Endothelial cell of hepatic sinusoid (primary cell): ENCODE measurements at regions not wholly inside any gene's neighbourhood (a gene's known extent, or its start where the extent isn't known, plus 50 kb on each side); places are given as distances from the start of the nearest gene placed in this dataset.

Experiments
- in situ Hi-C: cut with HindIII; loops from 2 replicates; pipeline ENCODE4 v1.10.0; 2017; ENCODE audit warnings: low sequenced_read_pairs

DNA sequence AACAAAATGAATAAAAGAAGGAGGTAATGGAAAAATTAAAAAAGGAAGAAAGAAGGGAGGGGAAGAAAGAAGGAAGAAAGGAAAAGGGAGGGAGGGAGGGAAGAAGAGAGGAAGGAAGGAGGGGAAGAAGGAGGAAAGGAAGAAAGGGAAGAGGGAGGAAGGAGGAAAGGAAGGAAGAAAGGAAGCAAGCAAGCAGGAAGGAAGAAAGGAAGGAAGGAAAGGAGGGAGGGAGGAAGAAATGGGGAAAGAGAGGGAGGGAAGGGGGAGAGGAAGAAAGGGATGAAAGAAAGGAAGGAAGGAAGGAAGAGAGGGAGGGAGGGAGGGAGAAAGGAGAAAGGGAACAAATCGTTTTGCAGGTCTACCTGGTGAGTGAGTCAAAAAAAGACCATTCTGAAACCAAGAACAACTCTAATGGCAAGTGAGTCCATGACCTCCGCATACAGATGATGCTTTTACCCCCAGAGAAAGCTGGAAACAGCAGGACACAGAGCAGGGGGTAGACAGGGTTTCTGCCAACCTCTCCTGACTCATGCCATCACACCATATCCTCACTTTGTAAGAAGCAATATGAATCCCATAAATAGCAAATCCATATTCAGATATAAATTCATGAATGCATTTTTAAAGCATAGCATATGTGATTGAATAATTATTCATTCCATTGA is 1112.9 kb upstream of the AUTS2 start:
- in situ Hi-C loops = no loop called here

DNA sequence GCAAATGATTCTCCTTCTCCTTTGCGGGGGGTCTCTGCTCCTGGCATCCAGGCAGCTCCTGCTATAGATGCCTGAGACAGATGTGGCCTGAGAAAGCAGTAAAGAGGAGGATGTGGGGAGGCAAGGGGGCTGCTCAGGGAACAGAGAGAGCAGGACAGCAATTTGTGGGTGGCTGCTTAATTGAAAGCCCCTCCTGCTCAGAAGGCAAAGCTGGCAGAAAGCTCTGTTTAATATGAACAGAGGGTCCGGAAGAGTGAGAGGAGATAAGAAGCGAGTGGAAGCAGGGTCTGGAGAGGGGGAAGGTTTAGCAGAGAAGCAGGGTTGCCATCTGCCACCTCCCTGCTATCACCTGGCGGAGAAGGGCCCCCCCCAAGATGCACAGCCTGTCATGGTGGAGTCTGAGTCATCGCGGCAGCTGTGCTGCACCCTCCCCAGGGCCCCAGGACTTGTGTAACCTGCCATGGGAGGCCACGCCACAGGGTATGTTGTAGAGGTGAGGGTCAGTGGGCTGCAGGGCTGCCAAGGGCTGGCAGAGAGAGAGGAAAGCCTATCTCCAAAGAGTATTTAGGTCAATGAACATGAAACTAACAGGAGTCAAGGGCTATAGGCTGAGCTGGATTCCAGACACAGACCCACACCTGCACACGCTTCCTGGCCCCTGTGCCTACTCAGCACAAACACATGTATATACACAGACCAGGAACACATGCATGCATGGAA is 1109.8 kb upstream of the AUTS2 start:
- in situ Hi-C loops = no loop called here

DNA sequence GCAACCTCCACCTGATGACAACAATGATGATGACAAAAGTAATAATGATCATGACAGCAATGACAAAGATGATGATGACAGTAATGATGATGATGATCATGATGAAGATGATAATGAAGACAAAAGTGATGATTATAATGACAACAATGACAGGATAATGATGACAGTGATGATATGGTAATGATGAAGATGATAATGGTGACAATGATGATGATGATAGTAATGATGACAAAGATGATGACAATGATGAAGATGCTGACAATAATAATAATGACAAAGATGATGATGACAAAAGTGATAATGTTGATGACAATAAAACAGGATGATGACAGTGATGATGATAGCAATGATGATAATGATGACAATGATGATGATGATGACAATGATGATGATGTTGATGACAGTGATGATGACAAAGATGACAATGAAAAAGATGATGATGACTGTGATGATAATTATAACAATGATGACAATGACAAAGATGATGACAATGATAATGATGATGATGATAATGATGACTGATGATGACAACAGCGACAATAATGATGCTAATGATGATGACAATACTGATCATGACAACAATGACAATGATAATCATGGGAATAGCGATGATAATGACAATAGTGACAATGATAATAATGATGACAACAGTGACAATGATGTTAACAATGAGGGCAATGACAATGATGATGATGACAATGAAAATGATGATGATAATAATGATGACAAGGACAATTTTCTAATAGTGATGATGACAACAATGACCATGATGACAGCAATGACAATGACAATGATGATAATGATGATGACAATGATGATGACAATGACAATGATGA is 1106.5 kb upstream of the AUTS2 start:
- in situ Hi-C loops = no loop called here

DNA sequence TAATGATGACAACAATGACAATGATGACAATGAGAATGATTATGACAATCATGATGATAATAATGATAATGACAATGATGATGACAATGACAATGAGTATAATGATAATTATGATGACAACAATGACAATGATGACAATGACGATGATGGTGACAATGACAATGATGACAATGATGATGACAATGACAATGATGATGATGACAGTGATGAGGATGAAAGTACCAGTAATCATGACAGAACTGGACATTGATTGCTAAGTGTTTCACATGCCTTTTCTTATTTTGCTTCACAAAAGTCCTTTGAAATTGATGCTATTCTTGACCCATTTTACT is 1106.0 kb upstream of the AUTS2 start:
- in situ Hi-C loops = no loop called here

DNA sequence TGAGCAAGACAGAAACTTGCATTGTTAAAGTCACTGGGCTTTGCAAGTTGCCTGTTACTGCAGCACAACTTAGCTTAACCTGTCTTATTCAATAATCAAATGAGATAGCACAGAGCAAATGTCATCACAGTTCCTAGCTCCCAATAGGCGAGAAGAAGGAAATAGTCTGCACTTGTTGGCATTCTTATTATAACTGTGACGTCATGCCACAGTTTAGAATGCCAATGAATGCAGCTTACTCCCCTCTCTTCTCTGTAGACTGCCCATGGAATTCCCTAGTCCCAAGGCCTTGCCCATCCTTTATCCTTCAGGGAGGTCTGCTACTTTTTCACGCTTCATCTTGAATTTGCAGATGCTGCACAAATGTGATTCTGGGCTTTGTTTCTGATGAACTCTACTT is 1094.9 kb upstream of the AUTS2 start:
- in situ Hi-C loops = no loop called here

DNA sequence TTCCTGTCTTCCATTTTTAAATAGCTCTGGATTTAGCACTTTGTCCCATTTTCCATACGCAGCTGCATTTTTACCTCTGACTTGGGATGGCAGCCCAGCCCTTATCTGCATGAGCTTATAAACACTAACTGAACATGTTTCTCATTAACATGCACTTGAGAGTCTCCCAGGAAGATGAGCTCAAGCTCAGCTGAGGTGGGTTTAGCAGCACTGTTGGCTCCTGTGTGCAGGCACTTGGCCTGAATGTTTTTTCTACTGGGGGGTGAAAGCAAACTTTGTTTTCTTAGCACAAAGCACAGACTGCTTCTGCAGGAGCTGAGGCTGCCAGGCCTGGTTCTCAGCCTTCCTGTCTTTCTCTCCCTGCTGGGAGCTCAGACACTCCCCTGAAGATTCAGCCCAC is 1093.6 kb upstream of the AUTS2 start:
- in situ Hi-C loops = no loop called here

DNA sequence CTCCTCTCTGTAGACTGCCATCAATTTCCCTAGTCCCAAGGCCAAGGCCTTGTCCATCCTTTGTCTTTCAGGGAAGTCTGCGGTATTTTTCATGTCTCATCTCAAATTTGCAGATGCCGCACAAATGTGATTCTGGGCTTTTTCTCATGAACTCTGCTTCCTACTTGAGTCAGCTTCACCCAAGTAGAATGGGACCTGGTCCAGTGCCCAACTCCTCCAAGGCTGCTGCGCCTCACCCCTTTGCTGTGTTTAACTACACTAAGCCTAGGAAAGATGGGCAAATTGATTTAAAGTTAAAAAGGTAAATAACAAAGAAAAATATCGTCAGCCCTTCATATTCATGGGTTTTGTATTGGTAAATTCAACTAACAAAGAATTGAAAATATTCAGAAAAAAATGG is 1092.6 kb upstream of the AUTS2 start:
- in situ Hi-C loops = no loop called here

DNA sequence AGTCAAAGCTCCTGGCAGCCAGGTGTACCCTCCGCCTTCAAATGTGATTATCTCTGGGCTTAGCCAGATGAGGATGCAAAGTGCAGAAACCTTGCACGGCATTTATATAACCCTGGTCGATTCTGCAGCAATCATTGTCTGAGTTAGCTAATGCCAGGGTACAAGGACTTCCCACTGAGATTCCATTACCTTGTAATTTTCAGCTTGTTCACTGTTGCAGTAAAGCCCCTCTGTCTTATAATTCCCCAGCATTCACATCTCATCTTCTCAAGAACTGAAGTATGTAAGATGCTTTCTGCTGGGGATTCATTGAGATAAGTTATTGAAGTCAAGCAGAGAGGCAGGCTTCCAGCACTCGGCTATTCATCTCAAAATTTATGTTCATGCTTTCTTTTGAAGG is 1090.6 kb upstream of the AUTS2 start:
- in situ Hi-C loops = no loop called here

DNA sequence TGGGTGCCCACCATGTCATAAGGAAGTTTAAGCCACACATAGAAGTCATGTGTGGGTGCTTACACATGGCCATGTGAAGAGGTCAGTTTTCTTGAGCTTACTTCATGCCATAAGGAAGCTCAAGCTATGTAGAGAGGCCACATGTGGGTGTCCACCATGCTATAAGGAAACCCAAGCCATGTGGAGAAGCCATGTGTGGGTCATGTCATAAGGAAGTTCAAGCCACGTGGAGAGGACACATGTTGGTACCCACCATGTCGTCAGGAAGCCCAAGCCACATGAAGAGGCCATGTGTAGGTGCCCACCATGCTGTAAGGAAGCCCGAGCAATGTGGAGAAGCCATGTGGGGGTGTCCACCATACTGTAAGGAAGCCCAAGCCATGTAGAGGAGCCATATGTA is 1089.2 kb upstream of the AUTS2 start:
- in situ Hi-C loops = no loop called here

DNA sequence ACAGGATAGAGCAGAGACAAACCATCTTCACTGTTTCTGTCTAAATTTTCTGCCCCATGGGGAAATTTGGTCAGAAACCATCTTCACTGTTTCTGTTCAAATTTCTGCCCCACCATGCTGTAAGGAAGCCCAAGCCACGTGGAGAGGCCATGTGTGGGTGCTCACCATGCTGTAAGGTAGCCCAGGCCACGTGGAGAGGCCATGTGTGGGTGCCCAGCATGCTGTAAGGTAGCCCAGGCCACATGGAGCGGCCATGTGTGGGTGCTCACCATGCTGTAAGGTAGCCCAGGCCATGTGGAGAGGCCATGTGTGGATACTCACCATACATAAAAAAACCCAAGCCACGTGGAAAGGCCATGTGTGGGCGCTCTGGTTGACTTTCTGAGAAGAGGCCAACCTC is 1088.7 kb upstream of the AUTS2 start:
- in situ Hi-C loops = no loop called here

DNA sequence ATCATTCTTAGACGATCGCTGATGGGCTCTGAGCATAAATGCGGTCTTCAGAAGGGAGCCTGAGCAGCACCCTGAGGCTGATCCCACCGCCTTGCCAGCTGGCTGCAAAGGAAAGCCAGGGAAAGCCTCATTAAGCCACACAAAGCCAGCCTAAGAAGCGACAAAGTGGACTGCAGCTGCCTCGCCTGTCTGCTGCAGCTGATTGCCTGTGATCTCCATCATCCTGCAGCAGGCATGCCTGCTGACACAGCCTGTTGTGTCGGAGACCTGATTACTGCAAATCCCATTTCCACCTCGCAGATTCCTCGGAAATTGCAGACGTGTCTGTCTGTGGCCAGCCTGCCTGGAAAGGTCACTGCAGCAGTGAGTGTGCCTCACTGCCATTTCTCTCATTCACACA is 1087.0 kb upstream of the AUTS2 start:
- in situ Hi-C loops = no loop called here

DNA sequence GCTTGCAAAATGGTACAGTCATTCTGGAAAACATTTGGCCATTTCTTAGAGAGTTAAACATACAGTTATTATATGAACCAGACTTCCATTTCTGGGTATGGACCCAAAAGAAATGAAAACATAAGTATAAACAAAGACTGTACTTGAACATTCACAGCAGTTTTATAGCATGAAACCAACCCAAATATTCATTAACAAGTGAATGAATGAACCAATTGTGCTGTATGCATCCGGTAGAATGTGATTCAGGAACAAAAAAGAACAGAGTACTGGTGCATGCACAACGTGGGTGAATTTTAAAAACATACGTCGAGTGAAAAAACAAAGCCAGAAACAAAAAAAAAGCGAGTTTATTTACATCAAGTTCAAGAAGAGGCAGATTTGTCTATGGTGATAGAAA is 1085.8 kb upstream of the AUTS2 start:
- in situ Hi-C loops = no loop called here

DNA sequence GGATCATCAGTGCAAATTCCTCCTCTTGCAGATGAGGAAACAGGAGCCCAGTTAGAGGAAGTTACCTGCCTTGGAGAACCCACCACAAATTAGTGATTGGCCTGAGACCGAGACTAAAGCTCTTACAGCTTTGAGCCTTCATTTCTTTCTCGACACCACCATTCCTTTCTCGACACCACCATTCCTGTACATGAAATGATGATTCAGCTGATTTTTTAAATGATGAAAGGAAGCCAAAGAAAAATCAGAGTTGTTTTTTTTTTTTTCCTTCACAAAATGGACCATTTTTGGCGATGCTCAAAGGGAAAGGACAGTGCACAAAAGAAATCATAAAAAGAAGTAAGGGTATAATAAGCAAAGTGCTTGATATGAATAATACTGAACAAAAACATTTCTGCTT is 1080.2 kb upstream of the AUTS2 start:
- in situ Hi-C loops = loop anchor here (5.0 kb wide), 1 partner anchor 69 kb away; no protein-coding TSS in a partner anchor

DNA sequence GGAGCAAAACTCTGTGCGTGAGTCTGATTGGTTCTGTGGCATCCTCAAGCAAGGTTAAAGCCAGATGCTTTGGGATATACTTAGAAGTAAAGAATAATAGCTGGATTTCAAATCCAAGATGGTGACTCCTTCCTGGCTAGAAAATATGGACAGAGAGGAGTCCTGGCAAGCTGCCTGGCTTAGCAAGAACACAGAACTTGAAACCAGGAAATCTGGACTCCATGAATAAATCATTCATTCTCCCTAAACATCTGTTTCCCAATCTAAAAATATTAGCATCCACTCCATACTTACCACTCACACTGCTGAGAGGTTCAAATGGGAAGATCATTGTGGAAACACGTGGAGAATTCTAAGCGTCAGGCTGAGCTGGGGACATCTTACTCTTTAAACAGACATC is 1074.1 kb upstream of the AUTS2 start:
- in situ Hi-C loops = loop anchor here (5.0 kb wide), 1 partner anchor 52 kb away; no protein-coding TSS in a partner anchor

DNA sequence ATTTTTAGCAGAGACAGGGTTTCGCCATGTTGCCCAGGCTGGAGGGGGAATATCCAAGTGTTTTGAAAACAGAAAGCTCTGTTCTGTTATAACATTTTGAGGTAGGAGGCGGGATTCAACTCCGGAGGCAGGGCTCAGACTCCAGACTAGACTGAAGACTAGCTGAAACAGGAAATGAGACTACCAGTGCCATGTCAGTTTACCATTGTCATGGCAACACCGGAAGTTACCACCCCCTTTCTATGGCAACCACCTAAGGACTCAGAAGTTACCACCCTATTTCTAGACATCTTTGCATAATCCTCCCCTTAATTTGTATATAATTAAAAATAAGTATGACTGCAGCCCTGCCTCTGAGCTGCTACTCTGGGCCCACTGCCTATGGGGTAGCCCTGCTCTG is 1069.1 kb upstream of the AUTS2 start:
- in situ Hi-C loops = no loop called here

DNA sequence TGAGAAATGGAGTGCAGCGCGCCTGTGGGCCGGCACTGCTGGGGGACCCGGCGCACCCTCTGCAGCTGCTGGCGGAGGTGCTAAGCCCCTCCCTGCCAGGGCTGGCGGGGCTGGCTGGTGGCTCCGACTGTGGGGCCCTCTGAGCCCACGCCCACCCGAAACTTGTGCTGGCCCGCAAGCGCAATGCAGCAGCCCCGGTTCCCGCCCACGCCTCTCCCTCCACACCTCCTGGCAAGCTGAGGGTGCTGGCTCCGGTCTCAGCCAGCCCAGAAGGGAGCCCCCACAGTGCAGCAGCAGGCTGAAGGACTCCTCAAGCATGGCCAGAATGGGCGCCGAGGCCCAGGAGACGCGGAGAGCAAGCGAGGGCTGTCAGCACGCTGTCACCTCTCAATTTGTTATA is 1063.0 kb upstream of the AUTS2 start:
- in situ Hi-C loops = no loop called here

DNA sequence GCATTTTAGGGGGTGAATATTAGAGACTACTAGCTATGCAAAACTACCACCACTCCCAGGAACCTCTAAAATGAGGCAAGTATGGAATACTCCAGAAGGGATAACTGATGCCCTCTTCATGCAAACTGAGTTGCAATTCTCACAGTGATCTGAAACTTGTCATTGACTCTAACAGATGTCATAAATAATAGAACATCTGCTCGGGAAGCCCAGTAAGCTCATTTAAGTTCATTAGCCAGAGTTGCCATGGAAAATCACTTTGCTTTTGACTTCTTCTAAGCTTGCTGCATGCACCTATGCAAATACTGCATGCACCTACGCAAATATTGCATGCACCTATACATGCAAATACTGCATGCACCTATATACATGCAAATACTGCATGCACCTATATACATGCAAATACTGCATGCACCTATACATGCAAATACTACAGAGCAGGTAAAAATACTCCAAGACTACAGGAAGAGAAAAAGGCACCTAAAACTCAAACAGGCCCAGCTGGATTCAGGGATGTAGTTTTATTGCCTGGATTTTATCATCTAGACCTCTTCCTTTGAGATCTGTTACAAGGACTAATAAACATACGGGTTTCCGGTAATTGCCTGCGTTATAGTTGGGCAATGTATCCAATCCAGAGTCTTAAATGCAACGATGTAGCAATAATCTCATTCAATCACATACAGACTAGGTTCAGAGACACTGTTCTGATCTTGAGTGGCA is 1061.1 kb upstream of the AUTS2 start:
- in situ Hi-C loops = no loop called here

DNA sequence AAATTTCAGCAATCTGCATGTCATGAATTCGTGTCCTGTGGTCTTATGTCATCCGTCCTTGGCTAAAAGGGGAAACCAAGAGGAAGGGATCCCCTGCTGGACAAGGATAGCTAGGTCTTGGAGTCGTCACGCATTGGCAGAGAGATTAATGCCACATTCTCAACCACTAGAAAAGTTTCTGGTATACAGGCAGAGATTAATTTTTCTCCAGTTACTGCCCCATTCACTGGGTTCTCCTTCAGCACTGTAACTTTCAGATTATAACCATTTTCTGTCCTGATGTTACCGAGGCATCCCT is 1060.6 kb upstream of the AUTS2 start:
- in situ Hi-C loops = no loop called here

DNA sequence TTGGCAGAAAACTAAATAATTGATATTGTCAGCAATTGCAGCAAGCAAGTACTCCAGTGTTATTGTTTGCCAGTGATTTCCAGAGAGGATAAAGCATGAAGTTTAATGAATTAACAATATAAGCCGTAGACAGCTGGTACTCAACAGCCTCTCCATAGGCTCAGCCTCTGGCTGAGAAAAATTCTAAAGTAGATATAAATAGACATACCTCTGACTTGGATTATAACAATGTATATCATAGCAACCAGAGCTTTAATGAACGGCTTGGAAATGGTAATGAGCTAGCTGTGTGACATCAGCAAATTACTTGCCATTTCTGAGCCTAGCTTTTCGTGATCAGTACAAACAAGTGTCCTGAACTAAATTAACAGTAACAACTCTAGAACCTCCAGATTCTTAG is 1055.4 kb upstream of the AUTS2 start:
- in situ Hi-C loops = no loop called here

DNA sequence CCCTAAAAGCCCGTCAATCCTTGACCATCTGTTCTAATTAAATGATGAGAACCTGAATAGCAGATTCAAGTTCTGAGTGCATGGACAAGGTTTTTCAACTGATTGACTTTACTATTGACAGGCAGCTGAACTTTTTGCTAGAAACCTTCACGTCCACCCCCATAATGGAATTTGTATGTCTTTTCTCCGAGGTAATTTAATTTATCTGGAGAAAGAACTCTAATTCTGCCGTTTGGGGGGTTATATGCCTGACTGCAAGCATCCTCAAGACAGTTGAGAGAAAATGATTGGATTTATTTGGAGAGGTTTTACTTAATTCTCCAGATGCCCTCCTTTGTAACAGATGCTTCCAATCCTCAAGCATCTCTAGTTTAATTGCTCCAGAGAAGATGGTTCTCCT is 1053.4 kb upstream of the AUTS2 start:
- in situ Hi-C loops = no loop called here

DNA sequence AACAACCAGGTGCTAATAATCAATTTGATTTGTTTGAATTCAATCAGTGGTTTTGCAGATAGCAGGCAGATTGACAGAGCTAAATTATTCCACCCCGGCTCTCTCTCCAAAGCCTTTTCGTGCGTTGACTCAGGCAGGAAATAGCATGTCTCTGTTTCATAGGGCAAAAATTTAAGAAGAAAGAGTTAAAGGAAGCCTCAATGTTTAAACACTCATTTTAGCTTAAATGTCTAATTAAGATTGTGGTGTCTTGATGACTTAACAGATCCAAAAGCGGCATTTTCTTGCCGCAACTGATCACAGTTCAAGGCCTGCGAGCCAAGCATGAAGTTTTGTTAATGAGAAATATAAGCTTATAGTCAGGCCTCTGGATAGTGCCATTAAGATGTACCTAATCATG is 1051.1 kb upstream of the AUTS2 start:
- in situ Hi-C loops = no loop called here

DNA sequence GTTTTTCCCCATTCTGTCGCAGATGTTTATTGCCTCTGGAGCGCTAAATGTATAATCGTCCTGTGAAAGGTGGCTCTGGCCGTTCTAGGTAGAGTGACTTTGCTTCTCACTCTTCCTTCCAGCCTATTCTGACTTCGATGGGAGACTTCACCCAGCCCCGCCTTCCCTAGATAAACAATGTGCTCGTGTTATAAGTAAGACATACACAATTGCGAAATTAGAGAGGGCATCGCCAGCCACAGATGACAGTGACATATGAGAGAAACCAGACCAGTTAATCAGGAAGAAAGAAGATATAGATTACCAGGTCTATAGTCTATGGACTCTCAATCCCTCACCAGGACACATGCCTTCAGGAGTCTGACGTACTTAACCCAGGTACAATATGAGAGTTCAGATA is 1050.5 kb upstream of the AUTS2 start:
- in situ Hi-C loops = no loop called here
